Mammary epithelial cell (primary cell): ENCODE measurements at regions not wholly inside any gene's neighbourhood (a gene's known extent, or its start where the extent isn't known, plus 50 kb on each side); places are given as distances from the start of the nearest gene placed in this dataset.

Experiments used
- CTCF ChIP-seq, 2 donors: IDR thresholded peaks in 1 of 2; conservative IDR thresholded peaks in 1 of 2; 2 replicates each; pipeline ENCODE4 v1.5.1; 2011 to 2012; ENCODE audit warnings: inconsistent platforms in 2 of 2, low read length in 2 of 2, mild to moderate bottlenecking in 2 of 2, control low read depth in 1 of 2, low read depth in 1 of 2; ENCODE audit not compliant: insufficient read depth in 1 of 2; ENCODE audit errors: extremely low read depth in 1 of 2
- EZH2 ChIP-seq: IDR thresholded peaks from 2 replicates; pipeline ENCODE4 v1.6.1; 2012; ENCODE audit warnings: low read length, inconsistent platforms, borderline replicate concordance

DNA sequence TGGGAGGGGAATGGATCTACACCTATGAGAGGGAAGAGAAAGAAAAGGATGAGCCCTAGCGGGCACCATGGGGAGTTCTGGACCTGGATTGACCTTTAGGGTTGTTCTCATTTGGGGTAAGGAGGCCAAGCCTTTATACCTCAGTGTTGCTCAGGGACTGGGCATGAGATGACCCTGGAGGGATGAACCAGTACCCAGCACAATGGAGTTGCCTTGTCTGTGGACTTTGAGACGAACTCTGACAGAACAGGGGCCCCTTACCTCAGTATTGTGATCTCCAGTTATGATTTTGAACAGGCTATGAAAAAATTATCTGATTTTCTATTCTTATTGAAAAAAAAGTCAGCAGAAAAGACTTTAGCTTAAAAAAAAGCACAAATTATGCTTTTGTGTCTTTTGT, 88.6 kb downstream of the FOXA2 start:
- TF ChIP-seq EZH2 (no peak), CTCF (conservative IDR thresholded peaks at IDR 0.05 in 1 of 2, IDR thresholded peaks at IDR 0.05 in 1 of 2; ENCODE audit: extremely low read depth in 1 of 2, insufficient read depth in 1 of 2, low read depth in 1 of 2, low read length in 2 of 2) (no peak)
